GM23248 (cell line): ENCODE measurements at regions not wholly inside any gene's neighbourhood (a gene's known extent, or its start where the extent isn't known, plus 50 kb on each side); places are given as distances from the start of the nearest gene placed in this dataset.

Source experiments
- EZH2 ChIP-seq: fragments of 200-600 bp; sonication (generic); IDR thresholded peaks from 2 replicates; pipeline ENCODE4 v1.6.1; 2018; ENCODE audit warnings: antibody characterized with exemption, mild to moderate bottlenecking; ENCODE audit not compliant: insufficient read depth, poor library complexity, severe bottlenecking
- EZH2phosphoT487 ChIP-seq: fragments of 200-600 bp; sonication (generic); IDR thresholded peaks from 2 replicates; pipeline ENCODE4 v1.6.1; 2018; ENCODE audit warnings: antibody characterized with exemption, moderate library complexity, mild to moderate bottlenecking, low read depth; ENCODE audit not compliant: insufficient read depth

GRCh38 chr5:169445191-169445590 lies 138.4 kb upstream of the SPDL1 start:
- TF ChIP-seq EZH2 (no peak), EZH2phosphoT487 (no peak)
